ENCODE measurements at regions not wholly inside any gene's neighbourhood (a gene's known extent, or its start where the extent isn't known, plus 50 kb on each side); places are given as distances from the start of the nearest gene placed in this dataset.

DNA sequence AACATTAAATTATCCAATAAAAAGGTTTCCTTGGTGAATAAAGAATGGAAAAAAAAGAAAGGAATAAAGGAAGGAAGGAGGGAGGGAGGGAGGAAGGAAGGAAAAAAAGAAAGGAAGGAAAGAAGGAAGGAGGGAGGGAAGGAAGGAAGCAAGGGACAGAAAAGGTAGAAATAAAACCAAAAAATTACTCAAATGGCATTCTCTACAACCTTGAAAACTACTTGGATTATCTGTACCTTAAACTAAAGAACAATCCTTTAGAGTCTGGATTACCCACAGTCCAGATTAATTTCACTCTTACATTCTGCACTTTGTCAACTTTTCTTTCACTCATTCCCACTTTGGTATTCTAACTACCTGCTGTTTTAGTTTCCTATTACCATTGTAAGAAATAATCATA, 361.8 kb upstream of the ADGRB3 start:
- TF ChIP-seq, protein P1, sequence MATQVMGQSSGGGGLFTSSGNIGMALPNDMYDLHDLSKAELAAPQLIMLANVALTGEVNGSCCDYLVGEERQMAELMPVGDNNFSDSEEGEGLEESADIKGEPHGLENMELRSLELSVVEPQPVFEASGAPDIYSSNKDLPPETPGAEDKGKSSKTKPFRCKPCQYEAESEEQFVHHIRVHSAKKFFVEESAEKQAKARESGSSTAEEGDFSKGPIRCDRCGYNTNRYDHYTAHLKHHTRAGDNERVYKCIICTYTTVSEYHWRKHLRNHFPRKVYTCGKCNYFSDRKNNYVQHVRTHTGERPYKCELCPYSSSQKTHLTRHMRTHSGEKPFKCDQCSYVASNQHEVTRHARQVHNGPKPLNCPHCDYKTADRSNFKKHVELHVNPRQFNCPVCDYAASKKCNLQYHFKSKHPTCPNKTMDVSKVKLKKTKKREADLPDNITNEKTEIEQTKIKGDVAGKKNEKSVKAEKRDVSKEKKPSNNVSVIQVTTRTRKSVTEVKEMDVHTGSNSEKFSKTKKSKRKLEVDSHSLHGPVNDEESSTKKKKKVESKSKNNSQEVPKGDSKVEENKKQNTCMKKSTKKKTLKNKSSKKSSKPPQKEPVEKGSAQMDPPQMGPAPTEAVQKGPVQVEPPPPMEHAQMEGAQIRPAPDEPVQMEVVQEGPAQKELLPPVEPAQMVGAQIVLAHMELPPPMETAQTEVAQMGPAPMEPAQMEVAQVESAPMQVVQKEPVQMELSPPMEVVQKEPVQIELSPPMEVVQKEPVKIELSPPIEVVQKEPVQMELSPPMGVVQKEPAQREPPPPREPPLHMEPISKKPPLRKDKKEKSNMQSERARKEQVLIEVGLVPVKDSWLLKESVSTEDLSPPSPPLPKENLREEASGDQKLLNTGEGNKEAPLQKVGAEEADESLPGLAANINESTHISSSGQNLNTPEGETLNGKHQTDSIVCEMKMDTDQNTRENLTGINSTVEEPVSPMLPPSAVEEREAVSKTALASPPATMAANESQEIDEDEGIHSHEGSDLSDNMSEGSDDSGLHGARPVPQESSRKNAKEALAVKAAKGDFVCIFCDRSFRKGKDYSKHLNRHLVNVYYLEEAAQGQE (IDR thresholded peaks at IDR 0.05; ENCODE audit: insufficient read depth in 1 of 2, low read depth in 2 of 2, low read length in 2 of 2): no peak
- no peak for TF ChIP-seq POLR2AphosphoS5 (IDR thresholded peaks at IDR 0.05; ENCODE audit: low read depth, low read length)
- TF ChIP-seq TAF1 (IDR thresholded peaks at IDR 0.05; ENCODE audit: borderline replicate concordance, insufficient read depth, low read length): no peak
